NCI-H2081 treated with DMSO at 0.1 percent for 48 hours (cell line): ENCODE measurements at regions not wholly inside any gene's neighbourhood (a gene's known extent, or its start where the extent isn't known, plus 50 kb on each side); places are given as distances from the start of the nearest gene placed in this dataset.
"Not testable (repeated sequence)": the region's sequence is repeated elsewhere in the genome, so short reads cannot be mapped to it uniquely, and the experiment has no call there.

Experiments
- DNase-seq: peaks from one replicate; lab custom pipeline; 2025; lab: John Stamatoyannopoulos, UW

- no peak for DNase-seq
These were observed 182.5 kb downstream of the BAMBI start for GRCh38 chr10:28859791-28860190.

GRCh38 chr10:28862219-28862618 lies 184.9 kb downstream of the BAMBI start:
- DNase-seq, result no peak

- no peak for DNase-seq
These were observed 192.4 kb downstream of the BAMBI start for GRCh38 chr10:28869606-28870201.

- no peak for DNase-seq
These were observed 194.3 kb downstream of the BAMBI start for GRCh38 chr10:28871665-28872064.

- no peak for DNase-seq
These were observed 195.4 kb downstream of the BAMBI start for GRCh38 chr10:28872587-28873165.

GRCh38 chr10:28873540-28873939 lies 196.2 kb downstream of the BAMBI start:
- no peak for DNase-seq

GRCh38 chr10:28874210-28874609 lies 196.9 kb downstream of the BAMBI start:
- DNase-seq, result no peak

GRCh38 chr10:28875549-28876081 lies 198.3 kb downstream of the BAMBI start:
- no peak for DNase-seq

- DNase-seq, result no peak
These were observed 201.1 kb downstream of the BAMBI start for GRCh38 chr10:28878236-28878970.

- no peak for DNase-seq
These were observed 201.9 kb downstream of the BAMBI start for GRCh38 chr10:28879246-28879645.

GRCh38 chr10:28879875-28880682 lies 202.8 kb downstream of the BAMBI start:
- DNase-seq, result no peak

GRCh38 chr10:28880683-28880950 lies 203.3 kb downstream of the BAMBI start:
- DNase-seq, result no peak

GRCh38 chr10:28881171-28881882 lies 204.0 kb downstream of the BAMBI start:
- no peak for DNase-seq

- no peak for DNase-seq
These were observed 206.6 kb downstream of the BAMBI start for GRCh38 chr10:28883741-28884423.

GRCh38 chr10:28890121-28890950 lies 213.0 kb downstream of the BAMBI start:
- no peak for DNase-seq

- DNase-seq, result no peak
These were observed 213.9 kb downstream of the BAMBI start for GRCh38 chr10:28891058-28891713.

- no peak for DNase-seq
These were observed 215.7 kb downstream of the BAMBI start for GRCh38 chr10:28892818-28893547.

- DNase-seq, result no peak
These were observed 216.8 kb downstream of the BAMBI start for GRCh38 chr10:28894146-28894545.

GRCh38 chr10:28895671-28896070 lies 218.3 kb downstream of the BAMBI start:
- DNase-seq, result not testable (repeated sequence)
